WTC11 (cell line): ENCODE measurements at regions not wholly inside any gene's neighbourhood (a gene's known extent, or its start where the extent isn't known, plus 50 kb on each side); places are given as distances from the start of the nearest gene placed in this dataset.

Experiments
- ATAC-seq: fragments of 200-7000 bp; cut with Tn5 transposase; 2 replicates; pipeline ENCODE4 v1.10.0; 2021; ENCODE audit warnings: mild to moderate bottlenecking, moderate library complexity
- CTCF ChIA-PET: fragments of 300-600 bp; sonication (Branson Sonifier 250); formaldehyde crosslinking; loops from one replicate; lab custom pipeline; 2021; ENCODE audit warnings: antibody characterized with exemption; lab: Charles Lee
- POLR2A ChIA-PET: fragments of 350-600 bp; sonication (Branson Sonifier 250); formaldehyde crosslinking; loops from one replicate; lab custom pipeline; 2021; ENCODE audit warnings: antibody characterized with exemption; lab: Charles Lee
- DNase-seq: peaks from one replicate; pipeline ENCODE4 v3.0.0; 2021; ENCODE audit warnings: low spot score
- H3K27ac Mint-ChIP-seq: 2 replicates; pipeline ENCODE4 v1.8.0; 2021; ENCODE audit warnings: mixed read lengths
- H3K27me3 Mint-ChIP-seq: 2 replicates; pipeline ENCODE4 v1.8.0; 2021; ENCODE audit warnings: low read depth, mild to moderate bottlenecking, moderate library complexity, mixed read lengths
- H3K36me3 Mint-ChIP-seq: 2 replicates; pipeline ENCODE4 v1.8.0; 2021; ENCODE audit warnings: mixed read lengths
- H3K4me1 Mint-ChIP-seq: 2 replicates; pipeline ENCODE4 v1.8.0; 2022; ENCODE audit warnings: mixed read lengths
- H3K4me3 Mint-ChIP-seq: 2 replicates; pipeline ENCODE4 v1.8.0; 2021; ENCODE audit warnings: mild to moderate bottlenecking, moderate library complexity, mixed read lengths
- H3K9me3 Mint-ChIP-seq: 2 replicates; pipeline ENCODE4 v1.8.0; 2021; ENCODE audit warnings: mixed read lengths
- ELF4 ChIP-seq: sonication (generic); formaldehyde crosslinking; IDR thresholded peaks from 2 replicates; pipeline ENCODE4 v1.8.1; 2022; ENCODE audit warnings: low read depth, mild to moderate bottlenecking, moderate library complexity, missing genetic modification reagents
- ESRRA ChIP-seq: sonication (generic); formaldehyde crosslinking; IDR thresholded peaks from 2 replicates; pipeline ENCODE4 v1.8.1; 2022; ENCODE audit warnings: mild to moderate bottlenecking, missing genetic modification reagents, borderline replicate concordance
- GABPB1 ChIP-seq: sonication (generic); formaldehyde crosslinking; IDR thresholded peaks from 2 replicates; pipeline ENCODE4 v1.8.1; 2023; ENCODE audit warnings: mild to moderate bottlenecking, missing genetic modification reagents
- GRHL2 ChIP-seq: fragments of 250-450 bp; sonication (Bioruptor Pico); IDR thresholded peaks from 2 replicates; pipeline ENCODE4 v1.8.0; 2022; ENCODE audit warnings: mild to moderate bottlenecking, moderate library complexity; ENCODE audit not compliant: insufficient replicate concordance, severe bottlenecking
- NR1H2 ChIP-seq: sonication (generic); formaldehyde crosslinking; IDR thresholded peaks from 2 replicates; pipeline ENCODE4 v1.9.0; 2021; ENCODE audit warnings: mild to moderate bottlenecking, moderate library complexity, missing genetic modification reagents
- NR2C2 ChIP-seq: sonication (generic); formaldehyde crosslinking; IDR thresholded peaks from 2 replicates; pipeline ENCODE4 v1.8.0; 2022; ENCODE audit warnings: mild to moderate bottlenecking, missing genetic modification reagents
- STAT6 ChIP-seq: sonication (generic); formaldehyde crosslinking; conservative IDR thresholded peaks from 2 replicates; pipeline ENCODE4 v1.8.1; 2023; ENCODE audit warnings: mild to moderate bottlenecking, low read depth, missing genetic modification reagents, moderate library complexity
- ZBTB21 ChIP-seq: sonication (generic); formaldehyde crosslinking; IDR thresholded peaks from 2 replicates; pipeline ENCODE4 v1.8.1; 2023; ENCODE audit warnings: mild to moderate bottlenecking, missing genetic modification reagents, borderline replicate concordance
- ZNF317 ChIP-seq: sonication (generic); formaldehyde crosslinking; IDR thresholded peaks from 2 replicates; pipeline ENCODE4 v1.8.1; 2023; ENCODE audit warnings: low read depth, mild to moderate bottlenecking, moderate library complexity, missing genetic modification reagents, borderline replicate concordance
- TF ChIP-seq, protein P1 (sequence below): sonication (generic); formaldehyde crosslinking; IDR thresholded peaks from 2 replicates; pipeline ENCODE4 v1.8.1; 2022; ENCODE audit warnings: low read depth, mild to moderate bottlenecking, moderate library complexity, missing genetic modification reagents, borderline replicate concordance
- TF ChIP-seq, protein P2 (sequence below): sonication (generic); formaldehyde crosslinking; IDR thresholded peaks from 2 replicates; pipeline ENCODE4 v1.8.0; 2022; ENCODE audit warnings: mild to moderate bottlenecking, missing genetic modification reagents
- TF ChIP-seq, protein P3 (sequence below): fragments of 250-450 bp; sonication (Bioruptor Pico); IDR thresholded peaks from 2 replicates; pipeline ENCODE4 v2.1.2; 2022; ENCODE audit warnings: mild to moderate bottlenecking, moderate library complexity
- TF ChIP-seq, protein P4 (sequence below): sonication (generic); formaldehyde crosslinking; IDR thresholded peaks from 2 replicates; pipeline ENCODE4 v1.8.0; 2023; ENCODE audit warnings: mild to moderate bottlenecking, missing genetic modification reagents
- TF ChIP-seq, protein P5 (sequence below): sonication (generic); formaldehyde crosslinking; IDR thresholded peaks from 2 replicates; pipeline ENCODE4 v1.8.0; 2022; ENCODE audit warnings: missing genetic modification reagents
- TF ChIP-seq, protein P6 (sequence below): sonication (generic); formaldehyde crosslinking; IDR thresholded peaks from 2 replicates; pipeline ENCODE4 v1.8.0; 2022; ENCODE audit warnings: mild to moderate bottlenecking, missing genetic modification reagents
- TF ChIP-seq, protein P7 (sequence below): sonication (generic); formaldehyde crosslinking; IDR thresholded peaks from 2 replicates; pipeline ENCODE4 v1.8.0; 2022; ENCODE audit warnings: mild to moderate bottlenecking, missing genetic modification reagents

DNA sequence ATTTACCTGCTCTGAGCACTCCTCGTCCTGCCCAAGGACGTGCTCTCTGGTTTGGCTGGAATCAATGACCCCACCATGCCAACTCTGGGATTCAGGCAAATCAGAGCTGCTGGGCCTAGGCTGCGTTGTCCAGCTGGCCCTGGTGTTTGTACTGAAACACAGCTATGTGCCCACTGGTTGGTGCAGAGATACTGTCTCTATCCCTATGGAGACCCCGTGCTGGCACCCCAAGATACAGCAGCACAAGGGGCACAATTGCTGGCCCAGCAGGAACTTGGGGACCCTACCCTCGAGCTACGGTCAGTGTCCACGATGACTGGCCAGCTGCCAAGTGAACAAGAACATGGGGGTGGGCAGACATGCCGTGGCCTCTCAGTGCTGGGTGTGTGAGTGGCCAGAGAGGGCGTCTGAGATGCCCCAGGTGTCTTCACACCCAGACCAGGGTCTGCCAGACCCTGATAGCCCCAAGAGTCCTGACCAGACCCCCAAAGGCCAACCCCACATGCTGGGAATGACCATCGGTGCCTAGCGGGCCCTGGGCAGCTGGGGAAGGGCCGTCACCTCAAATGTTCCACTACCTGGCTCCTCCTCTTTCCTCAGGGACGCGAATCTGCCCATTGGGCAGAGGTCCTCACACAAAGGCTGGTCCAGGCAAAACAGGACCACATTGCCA, 79.3 kb upstream of the ZNF479 start (continued):
- TF ChIP-seq NR1H2 (CRISPR knock-in tag) = no peak

DNA sequence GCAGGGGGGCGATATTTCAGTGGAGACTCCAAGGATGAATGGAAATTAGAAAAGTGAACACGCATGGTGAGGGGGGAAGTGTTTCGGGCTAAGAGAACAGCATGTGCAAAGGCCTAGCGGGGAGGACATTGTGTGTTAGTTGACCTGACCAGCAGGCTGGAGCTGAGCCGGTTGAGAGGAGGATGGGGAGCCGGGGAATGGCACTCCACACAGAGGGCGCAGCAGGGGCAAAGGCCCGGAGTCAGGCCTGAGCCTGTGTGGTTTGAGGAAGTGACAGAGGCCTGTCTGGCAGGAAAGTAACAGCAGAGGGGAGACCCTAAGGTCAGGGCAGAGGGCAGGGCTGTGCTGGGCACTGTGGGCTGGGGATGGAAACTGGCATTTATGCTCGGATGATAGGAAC, 83.2 kb upstream of the ZNF479 start:
- DNase-seq = no peak
- no peak for ATAC-seq
- CTCF ChIA-PET = no interaction called here
- H3K4me1 Mint-ChIP-seq = no peaks in the 10 kb centered on the region
- POLR2A ChIA-PET = no interaction called here
- peaks cover 69% of the 10 kb centered on the region for H3K9me3 Mint-ChIP-seq
- H3K27me3 Mint-ChIP-seq = peaks cover 43% of the 10 kb centered on the region
- TF ChIP-seq, protein P1, sequence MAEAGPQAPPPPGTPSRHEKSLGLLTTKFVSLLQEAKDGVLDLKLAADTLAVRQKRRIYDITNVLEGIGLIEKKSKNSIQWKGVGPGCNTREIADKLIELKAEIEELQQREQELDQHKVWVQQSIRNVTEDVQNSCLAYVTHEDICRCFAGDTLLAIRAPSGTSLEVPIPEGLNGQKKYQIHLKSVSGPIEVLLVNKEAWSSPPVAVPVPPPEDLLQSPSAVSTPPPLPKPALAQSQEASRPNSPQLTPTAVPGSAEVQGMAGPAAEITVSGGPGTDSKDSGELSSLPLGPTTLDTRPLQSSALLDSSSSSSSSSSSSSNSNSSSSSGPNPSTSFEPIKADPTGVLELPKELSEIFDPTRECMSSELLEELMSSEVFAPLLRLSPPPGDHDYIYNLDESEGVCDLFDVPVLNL (CRISPR knock-in tag) = no peak
- no peak for TF ChIP-seq ZNF317 (CRISPR knock-in tag)
- no peak for TF ChIP-seq ESRRA (CRISPR knock-in tag)
- TF ChIP-seq ZBTB21 (CRISPR knock-in tag) = no peak
- no peak for TF ChIP-seq NR2C2
- TF ChIP-seq, protein P2, sequence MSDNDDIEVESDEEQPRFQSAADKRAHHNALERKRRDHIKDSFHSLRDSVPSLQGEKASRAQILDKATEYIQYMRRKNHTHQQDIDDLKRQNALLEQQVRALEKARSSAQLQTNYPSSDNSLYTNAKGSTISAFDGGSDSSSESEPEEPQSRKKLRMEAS (CRISPR knock-in tag) = no peak
- no peak for TF ChIP-seq STAT6 (CRISPR knock-in tag)
- TF ChIP-seq, protein P3, sequence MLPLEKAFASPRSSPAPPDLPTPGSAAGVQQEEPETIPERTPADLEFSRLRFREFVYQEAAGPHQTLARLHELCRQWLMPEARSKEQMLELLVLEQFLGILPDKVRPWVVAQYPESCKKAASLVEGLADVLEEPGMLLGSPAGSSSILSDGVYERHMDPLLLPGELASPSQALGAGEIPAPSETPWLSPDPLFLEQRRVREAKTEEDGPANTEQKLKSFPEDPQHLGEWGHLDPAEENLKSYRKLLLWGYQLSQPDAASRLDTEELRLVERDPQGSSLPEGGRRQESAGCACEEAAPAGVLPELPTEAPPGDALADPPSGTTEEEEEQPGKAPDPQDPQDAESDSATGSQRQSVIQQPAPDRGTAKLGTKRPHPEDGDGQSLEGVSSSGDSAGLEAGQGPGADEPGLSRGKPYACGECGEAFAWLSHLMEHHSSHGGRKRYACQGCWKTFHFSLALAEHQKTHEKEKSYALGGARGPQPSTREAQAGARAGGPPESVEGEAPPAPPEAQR = no peak
- H3K27ac Mint-ChIP-seq = no peak overlapping the region
- H3K4me3 Mint-ChIP-seq = no peak overlapping the region
- peaks cover 87% of the 10 kb centered on the region for H3K36me3 Mint-ChIP-seq

GRCh38 chr7:57216340-57216739, 84.1 kb upstream of the ZNF479 start:
- H3K4me3 Mint-ChIP-seq = no peak overlapping the region
- ATAC-seq (no peak), DNase-seq (no peak)
- no peak overlapping the region for H3K27ac Mint-ChIP-seq
- no peaks in the 10 kb centered on the region for H3K4me1 Mint-ChIP-seq
- ChIA-PET CTCF (no interaction called here), POLR2A (no interaction called here)
- peaks cover 50% of the 10 kb centered on the region for H3K27me3 Mint-ChIP-seq
- peaks cover 78% of the 10 kb centered on the region for H3K9me3 Mint-ChIP-seq
- peaks cover 88% of the 10 kb centered on the region for H3K36me3 Mint-ChIP-seq
- TF ChIP-seq, protein P4, sequence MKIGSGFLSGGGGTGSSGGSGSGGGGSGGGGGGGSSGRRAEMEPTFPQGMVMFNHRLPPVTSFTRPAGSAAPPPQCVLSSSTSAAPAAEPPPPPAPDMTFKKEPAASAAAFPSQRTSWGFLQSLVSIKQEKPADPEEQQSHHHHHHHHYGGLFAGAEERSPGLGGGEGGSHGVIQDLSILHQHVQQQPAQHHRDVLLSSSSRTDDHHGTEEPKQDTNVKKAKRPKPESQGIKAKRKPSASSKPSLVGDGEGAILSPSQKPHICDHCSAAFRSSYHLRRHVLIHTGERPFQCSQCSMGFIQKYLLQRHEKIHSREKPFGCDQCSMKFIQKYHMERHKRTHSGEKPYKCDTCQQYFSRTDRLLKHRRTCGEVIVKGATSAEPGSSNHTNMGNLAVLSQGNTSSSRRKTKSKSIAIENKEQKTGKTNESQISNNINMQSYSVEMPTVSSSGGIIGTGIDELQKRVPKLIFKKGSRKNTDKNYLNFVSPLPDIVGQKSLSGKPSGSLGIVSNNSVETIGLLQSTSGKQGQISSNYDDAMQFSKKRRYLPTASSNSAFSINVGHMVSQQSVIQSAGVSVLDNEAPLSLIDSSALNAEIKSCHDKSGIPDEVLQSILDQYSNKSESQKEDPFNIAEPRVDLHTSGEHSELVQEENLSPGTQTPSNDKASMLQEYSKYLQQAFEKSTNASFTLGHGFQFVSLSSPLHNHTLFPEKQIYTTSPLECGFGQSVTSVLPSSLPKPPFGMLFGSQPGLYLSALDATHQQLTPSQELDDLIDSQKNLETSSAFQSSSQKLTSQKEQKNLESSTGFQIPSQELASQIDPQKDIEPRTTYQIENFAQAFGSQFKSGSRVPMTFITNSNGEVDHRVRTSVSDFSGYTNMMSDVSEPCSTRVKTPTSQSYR (CRISPR knock-in tag) = no peak
- TF ChIP-seq, protein P5, sequence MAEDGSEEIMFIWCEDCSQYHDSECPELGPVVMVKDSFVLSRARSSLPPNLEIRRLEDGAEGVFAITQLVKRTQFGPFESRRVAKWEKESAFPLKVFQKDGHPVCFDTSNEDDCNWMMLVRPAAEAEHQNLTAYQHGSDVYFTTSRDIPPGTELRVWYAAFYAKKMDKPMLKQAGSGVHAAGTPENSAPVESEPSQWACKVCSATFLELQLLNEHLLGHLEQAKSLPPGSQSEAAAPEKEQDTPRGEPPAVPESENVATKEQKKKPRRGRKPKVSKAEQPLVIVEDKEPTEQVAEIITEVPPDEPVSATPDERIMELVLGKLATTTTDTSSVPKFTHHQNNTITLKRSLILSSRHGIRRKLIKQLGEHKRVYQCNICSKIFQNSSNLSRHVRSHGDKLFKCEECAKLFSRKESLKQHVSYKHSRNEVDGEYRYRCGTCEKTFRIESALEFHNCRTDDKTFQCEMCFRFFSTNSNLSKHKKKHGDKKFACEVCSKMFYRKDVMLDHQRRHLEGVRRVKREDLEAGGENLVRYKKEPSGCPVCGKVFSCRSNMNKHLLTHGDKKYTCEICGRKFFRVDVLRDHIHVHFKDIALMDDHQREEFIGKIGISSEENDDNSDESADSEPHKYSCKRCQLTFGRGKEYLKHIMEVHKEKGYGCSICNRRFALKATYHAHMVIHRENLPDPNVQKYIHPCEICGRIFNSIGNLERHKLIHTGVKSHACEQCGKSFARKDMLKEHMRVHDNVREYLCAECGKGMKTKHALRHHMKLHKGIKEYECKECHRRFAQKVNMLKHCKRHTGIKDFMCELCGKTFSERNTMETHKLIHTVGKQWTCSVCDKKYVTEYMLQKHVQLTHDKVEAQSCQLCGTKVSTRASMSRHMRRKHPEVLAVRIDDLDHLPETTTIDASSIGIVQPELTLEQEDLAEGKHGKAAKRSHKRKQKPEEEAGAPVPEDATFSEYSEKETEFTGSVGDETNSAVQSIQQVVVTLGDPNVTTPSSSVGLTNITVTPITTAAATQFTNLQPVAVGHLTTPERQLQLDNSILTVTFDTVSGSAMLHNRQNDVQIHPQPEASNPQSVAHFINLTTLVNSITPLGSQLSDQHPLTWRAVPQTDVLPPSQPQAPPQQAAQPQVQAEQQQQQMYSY = no peak
- TF ChIP-seq ELF4 (no peak), GRHL2 (CRISPR knock-in tag) (no peak), GABPB1 (CRISPR knock-in tag) (no peak)
- TF ChIP-seq, protein P6, sequence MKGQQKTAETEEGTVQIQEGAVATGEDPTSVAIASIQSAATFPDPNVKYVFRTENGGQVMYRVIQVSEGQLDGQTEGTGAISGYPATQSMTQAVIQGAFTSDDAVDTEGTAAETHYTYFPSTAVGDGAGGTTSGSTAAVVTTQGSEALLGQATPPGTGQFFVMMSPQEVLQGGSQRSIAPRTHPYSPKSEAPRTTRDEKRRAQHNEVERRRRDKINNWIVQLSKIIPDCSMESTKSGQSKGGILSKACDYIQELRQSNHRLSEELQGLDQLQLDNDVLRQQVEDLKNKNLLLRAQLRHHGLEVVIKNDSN (CRISPR knock-in tag) = no peak
- TF ChIP-seq, protein P7, sequence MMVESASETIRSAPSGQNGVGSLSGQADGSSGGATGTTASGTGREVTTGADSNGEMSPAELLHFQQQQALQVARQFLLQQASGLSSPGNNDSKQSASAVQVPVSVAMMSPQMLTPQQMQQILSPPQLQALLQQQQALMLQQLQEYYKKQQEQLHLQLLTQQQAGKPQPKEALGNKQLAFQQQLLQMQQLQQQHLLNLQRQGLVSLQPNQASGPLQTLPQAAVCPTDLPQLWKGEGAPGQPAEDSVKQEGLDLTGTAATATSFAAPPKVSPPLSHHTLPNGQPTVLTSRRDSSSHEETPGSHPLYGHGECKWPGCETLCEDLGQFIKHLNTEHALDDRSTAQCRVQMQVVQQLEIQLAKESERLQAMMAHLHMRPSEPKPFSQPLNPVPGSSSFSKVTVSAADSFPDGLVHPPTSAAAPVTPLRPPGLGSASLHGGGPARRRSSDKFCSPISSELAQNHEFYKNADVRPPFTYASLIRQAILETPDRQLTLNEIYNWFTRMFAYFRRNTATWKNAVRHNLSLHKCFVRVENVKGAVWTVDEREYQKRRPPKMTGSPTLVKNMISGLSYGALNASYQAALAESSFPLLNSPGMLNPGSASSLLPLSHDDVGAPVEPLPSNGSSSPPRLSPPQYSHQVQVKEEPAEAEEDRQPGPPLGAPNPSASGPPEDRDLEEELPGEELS (CRISPR knock-in tag) = no peak
